Neutrophil (primary cell): ENCODE measurements at regions not wholly inside any gene's neighbourhood (a gene's known extent, or its start where the extent isn't known, plus 50 kb on each side); places are given as distances from the start of the nearest gene placed in this dataset.

ENCODE experiments used
- H3K27ac ChIP-seq: fragments of 200-600 bp; sonication (generic); 2 replicates; pipeline ENCODE4 v1.5.1; 2016; ENCODE audit warnings: mild to moderate bottlenecking, moderate library complexity
- H3K27me3 ChIP-seq: fragments of 200-600 bp; sonication (generic); 2 replicates; pipeline ENCODE4 v1.6.0; 2016; ENCODE audit warnings: mild to moderate bottlenecking
- H3K36me3 ChIP-seq: fragments of 200-600 bp; sonication (generic); 2 replicates; pipeline ENCODE4 v1.5.1; 2017
- H3K4me1 ChIP-seq, 2 experiments: fragments of 200-600 bp in 1 of 2; sonication (generic) in 1 of 2; 1 replicate in 1 of 2; 2 replicates in 1 of 2; pipeline versions ENCODE4 v1.5.1 to v1.6.1; 2013 to 2016; ENCODE audit warnings: low read depth in 1 of 2, low read length in 1 of 2, mild to moderate bottlenecking in 1 of 2, moderate library complexity in 1 of 2; ENCODE audit not compliant: control insufficient read depth in 1 of 2, insufficient read depth in 1 of 2
- H3K4me3 ChIP-seq, 2 experiments: fragments of 200-600 bp in 1 of 2; sonication (generic) in 1 of 2; 1 replicate in 1 of 2; 2 replicates in 1 of 2; pipeline ENCODE4 v1.5.1; 2013 to 2016; ENCODE audit warnings: low read depth in 1 of 2, low read length in 1 of 2, mild to moderate bottlenecking in 1 of 2, moderate library complexity in 1 of 2
- H3K9me3 ChIP-seq: fragments of 200-600 bp; sonication (generic); 2 replicates; pipeline ENCODE4 v1.5.1; 2016
- TF ChIP-seq, protein P1 (sequence below): fragments of 200-600 bp; sonication (generic); IDR thresholded peaks from 2 replicates; pipeline ENCODE4 v1.5.1; 2016; ENCODE audit warnings: antibody characterized with exemption

DNA sequence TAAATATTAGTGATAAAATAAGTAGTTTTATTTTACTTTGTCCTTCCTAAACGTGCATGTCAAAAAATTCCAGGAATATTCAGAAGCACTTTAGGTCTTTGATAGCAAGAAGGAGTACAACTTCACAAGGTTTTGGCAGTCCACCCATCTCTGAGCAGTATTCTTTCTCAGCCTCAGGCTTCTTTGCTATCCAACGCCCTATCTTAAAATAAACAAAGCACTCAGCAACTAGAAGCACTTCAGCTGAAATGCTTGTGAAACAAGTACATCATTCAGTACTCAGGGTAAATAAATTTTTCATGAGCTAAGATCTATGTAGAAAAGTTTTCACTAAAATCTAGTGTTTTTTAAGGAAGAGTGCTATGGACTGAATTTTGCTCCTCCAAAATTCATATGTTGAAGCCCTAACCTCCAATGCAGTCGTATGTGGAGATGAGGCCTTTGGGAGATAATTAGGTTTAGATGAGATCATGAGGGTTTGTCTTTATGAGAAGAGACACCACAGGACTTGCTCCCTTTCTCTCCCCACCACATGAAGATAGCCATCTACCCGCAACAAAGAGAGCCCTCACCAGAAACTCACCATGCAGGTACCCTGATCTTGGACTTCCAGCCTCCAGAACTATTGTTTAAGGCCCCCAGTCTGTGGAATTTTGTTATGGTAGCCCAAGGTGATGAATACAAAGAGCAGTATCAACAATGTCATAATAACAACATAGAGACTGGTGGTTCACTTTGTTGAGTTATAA is 539.1 kb downstream of the TFAP2A start:
- Histone ChIP-seq H3K27ac (no peak overlapping the region), H3K27me3 (no peaks in the 10 kb centered on the region), H3K9me3 (peaks cover 4% of the 10 kb centered on the region), H3K36me3 (no peaks in the 10 kb centered on the region), H3K4me1 (no peaks in the 10 kb centered on the region), H3K4me3 (no peak overlapping the region)
- TF ChIP-seq, protein P1, sequence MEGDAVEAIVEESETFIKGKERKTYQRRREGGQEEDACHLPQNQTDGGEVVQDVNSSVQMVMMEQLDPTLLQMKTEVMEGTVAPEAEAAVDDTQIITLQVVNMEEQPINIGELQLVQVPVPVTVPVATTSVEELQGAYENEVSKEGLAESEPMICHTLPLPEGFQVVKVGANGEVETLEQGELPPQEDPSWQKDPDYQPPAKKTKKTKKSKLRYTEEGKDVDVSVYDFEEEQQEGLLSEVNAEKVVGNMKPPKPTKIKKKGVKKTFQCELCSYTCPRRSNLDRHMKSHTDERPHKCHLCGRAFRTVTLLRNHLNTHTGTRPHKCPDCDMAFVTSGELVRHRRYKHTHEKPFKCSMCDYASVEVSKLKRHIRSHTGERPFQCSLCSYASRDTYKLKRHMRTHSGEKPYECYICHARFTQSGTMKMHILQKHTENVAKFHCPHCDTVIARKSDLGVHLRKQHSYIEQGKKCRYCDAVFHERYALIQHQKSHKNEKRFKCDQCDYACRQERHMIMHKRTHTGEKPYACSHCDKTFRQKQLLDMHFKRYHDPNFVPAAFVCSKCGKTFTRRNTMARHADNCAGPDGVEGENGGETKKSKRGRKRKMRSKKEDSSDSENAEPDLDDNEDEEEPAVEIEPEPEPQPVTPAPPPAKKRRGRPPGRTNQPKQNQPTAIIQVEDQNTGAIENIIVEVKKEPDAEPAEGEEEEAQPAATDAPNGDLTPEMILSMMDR: no peak

DNA sequence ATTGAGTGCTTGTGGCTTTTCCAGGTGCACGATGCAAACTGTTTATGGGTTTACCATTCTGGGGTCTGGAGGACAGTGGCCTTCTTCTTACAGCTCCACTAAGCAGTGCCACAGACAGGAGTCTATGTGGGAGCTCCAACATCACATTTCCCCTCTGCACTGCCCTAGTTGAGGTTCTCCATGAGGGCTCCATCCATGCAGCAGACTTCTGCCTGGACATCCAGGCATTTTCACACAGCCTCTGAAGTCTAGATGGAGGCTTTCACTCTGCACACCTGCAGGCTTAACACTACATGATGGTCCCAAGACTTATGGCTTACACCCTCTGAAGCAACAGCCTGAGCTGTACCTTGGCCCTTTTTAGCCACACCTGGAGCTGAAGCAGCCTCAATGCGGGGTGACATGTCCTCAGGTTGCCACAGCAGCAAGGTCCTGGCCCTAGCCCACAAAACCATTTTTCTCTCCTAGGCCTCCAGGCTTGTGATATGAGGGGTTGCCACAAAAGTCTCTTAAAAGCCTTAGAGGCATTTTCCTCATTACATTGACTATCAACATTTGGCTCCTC is 552.2 kb downstream of the TFAP2A start:
- Histone ChIP-seq H3K4me3 (no peak overlapping the region), H3K36me3 (no peaks in the 10 kb centered on the region), H3K4me1 (no peaks in the 10 kb centered on the region), H3K9me3 (no peaks in the 10 kb centered on the region), H3K27me3 (no peaks in the 10 kb centered on the region), H3K27ac (no peak overlapping the region)
- TF ChIP-seq, protein P1: no peak

DNA sequence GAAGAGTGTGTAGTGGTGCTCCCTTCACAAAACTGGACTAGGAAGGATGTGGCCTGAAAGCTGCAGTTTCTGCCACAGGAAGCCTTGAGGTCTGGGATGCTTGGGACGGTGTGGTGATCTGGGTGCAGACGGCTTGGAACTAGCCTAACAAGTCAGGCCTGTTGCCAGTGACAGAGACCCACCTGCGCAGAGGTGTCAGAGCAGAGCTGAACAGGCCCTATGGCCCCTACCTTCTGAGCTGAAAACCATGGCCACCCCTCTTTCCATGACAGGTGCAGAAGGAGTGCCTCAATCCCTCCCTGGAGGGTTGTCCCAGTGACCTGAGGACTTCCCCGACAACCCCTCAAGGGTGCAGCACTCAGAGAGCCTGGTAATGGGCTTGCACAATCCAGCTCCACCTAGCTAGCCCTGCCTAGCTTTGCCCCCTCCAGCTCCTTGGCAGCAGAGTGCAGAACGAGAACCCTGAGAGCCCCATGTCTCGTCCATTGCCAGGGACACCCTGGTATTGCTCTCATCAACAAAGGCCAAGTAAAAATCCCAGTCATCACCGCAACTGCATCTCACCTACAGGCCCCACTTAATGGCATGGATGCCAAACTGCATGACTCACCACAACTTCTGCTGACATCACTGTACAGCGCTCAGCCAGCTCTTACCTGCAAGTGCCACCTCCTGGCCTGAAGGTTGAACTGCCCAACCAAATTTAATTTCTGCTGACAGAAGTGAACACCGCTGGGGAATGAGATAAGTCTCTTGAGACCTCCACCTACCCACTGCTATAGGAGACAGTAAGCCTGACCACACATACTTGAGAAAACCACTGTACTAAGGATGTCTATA is 563.1 kb downstream of the TFAP2A start:
- Histone ChIP-seq H3K27me3 (no peaks in the 10 kb centered on the region), H3K9me3 (no peaks in the 10 kb centered on the region), H3K4me1 (no peaks in the 10 kb centered on the region), H3K4me3 (no peak overlapping the region), H3K27ac (no peak overlapping the region), H3K36me3 (no peaks in the 10 kb centered on the region)
- TF ChIP-seq, protein P1: no peak

DNA sequence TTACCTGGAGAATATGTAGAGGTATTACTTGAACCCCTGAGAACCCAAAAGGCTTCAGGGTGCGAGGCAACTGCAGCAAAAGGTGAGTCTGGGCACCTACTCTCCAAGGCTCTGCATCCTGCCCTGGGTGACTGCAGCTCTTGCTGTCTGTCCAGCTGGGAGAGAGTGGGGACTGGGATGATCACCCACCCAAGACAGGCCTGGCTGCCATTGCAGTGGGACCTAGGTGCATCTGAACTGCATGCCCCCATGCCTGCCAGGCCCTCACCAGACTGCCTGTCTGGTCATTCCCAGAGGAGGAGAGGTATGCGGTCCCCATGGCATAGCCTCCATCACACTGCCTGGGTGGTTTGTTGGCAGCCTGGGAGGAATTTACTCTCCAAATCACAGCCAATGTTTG is 563.9 kb downstream of the TFAP2A start:
- TF ChIP-seq, protein P1: no peak
- Histone ChIP-seq H3K4me3 (no peak overlapping the region), H3K27ac (no peak overlapping the region), H3K9me3 (no peaks in the 10 kb centered on the region), H3K36me3 (no peaks in the 10 kb centered on the region), H3K4me1 (no peaks in the 10 kb centered on the region), H3K27me3 (no peaks in the 10 kb centered on the region)

DNA sequence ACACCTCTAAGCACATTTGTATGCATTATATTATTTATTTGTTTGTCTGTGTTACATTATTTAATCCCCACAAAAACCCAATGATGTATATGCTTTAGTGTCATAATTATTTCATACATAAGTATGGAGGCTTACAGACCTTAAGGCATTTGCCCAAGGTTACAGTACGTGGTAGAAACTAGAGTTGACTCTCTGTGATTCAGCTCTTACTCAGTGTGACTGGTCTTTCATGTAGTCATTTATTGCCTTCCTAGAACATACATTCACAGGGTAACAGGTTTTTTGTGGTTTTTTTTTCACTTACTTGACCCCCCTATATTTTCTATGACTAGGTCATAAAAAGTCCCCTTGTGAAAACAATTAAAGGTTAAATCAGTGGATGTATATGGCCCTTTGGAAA is 566.8 kb downstream of the TFAP2A start:
- Histone ChIP-seq H3K36me3 (no peaks in the 10 kb centered on the region), H3K27ac (no peak overlapping the region), H3K4me3 (no peak overlapping the region), H3K27me3 (no peaks in the 10 kb centered on the region), H3K9me3 (no peaks in the 10 kb centered on the region), H3K4me1 (no peaks in the 10 kb centered on the region)
- TF ChIP-seq, protein P1: no peak
